Lung microvascular endothelial cell (primary cell): ENCODE measurements at regions not wholly inside any gene's neighbourhood (a gene's known extent, or its start where the extent isn't known, plus 50 kb on each side); places are given as distances from the start of the nearest gene placed in this dataset.
"Not testable (repeated sequence)": the region's sequence is repeated elsewhere in the genome, so short reads cannot be mapped to it uniquely, and the experiment has no call there.

ENCODE experiments used
- DNase-seq, 2 donors: peaks; one replicate each; pipeline versions ENCODE4 v3.0.0 to v3.0.0-alpha.2; 2010; ENCODE audit warnings: low read depth in 2 of 2

- no peak for DNase-seq
Observed at GRCh38 chr2:125591954-125592353, 1064.0 kb upstream of the GYPC start.

GRCh38 chr2:125593036-125593435 is 1062.9 kb upstream of the GYPC start:
- DNase-seq = no peak

- no peak for DNase-seq
Observed at GRCh38 chr2:125596612-125597011, 1059.3 kb upstream of the GYPC start.

- DNase-seq = no peak
Observed at GRCh38 chr2:125615438-125615837, 1040.5 kb upstream of the GYPC start.

- DNase-seq = no peak
Observed at GRCh38 chr2:125630377-125630776, 1025.6 kb upstream of the GYPC start.

- DNase-seq = no peak
Observed at GRCh38 chr2:125634662-125635061, 1021.3 kb upstream of the GYPC start.

- DNase-seq = no peak
Observed at GRCh38 chr2:125638345-125638744, 1017.6 kb upstream of the GYPC start.

GRCh38 chr2:125642032-125642431 is 1013.9 kb upstream of the GYPC start:
- no peak for DNase-seq

GRCh38 chr2:125643128-125643527 is 1012.8 kb upstream of the GYPC start:
- no peak for DNase-seq

- DNase-seq = no peak
Observed at GRCh38 chr2:125643585-125643984, 1012.4 kb upstream of the GYPC start.

- DNase-seq = no peak
Observed at GRCh38 chr2:125644257-125644656, 1011.7 kb upstream of the GYPC start.

GRCh38 chr2:125652280-125652679 is 1003.7 kb upstream of the GYPC start:
- no peak for DNase-seq

- no peak for DNase-seq
Observed at GRCh38 chr2:125654226-125654625, 1001.7 kb upstream of the GYPC start.

- DNase-seq = no peak
Observed at GRCh38 chr2:125656190-125656589, 999.8 kb upstream of the GYPC start.

GRCh38 chr2:125658583-125658982 is 997.4 kb upstream of the GYPC start:
- DNase-seq = no peak

GRCh38 chr2:125660369-125660768 is 995.6 kb upstream of the GYPC start:
- DNase-seq = not testable (repeated sequence)

- no peak for DNase-seq
Observed at GRCh38 chr2:125667630-125668029, 988.3 kb upstream of the GYPC start.

GRCh38 chr2:125679903-125680302 is 976.1 kb upstream of the GYPC start:
- no peak for DNase-seq

- no peak for DNase-seq
Observed at GRCh38 chr2:125680809-125681208, 975.1 kb upstream of the GYPC start.

- DNase-seq = no peak
Observed at GRCh38 chr2:125681576-125681975, 974.4 kb upstream of the GYPC start.

GRCh38 chr2:125681976-125682805 is 973.8 kb upstream of the GYPC start:
- no peak for DNase-seq

GRCh38 chr2:125684256-125684655 is 971.7 kb upstream of the GYPC start:
- no peak for DNase-seq

- no peak for DNase-seq
Observed at GRCh38 chr2:125684932-125685331, 971.0 kb upstream of the GYPC start.

GRCh38 chr2:125696560-125696959 is 959.4 kb upstream of the GYPC start:
- DNase-seq = no peak
